GM18909 (cell line): ENCODE measurements at regions not wholly inside any gene's neighbourhood (a gene's known extent, or its start where the extent isn't known, plus 50 kb on each side); places are given as distances from the start of the nearest gene placed in this dataset.

Experiments
- ATAC-seq: cut with Tn5 transposase; IDR thresholded peaks from one replicate; pipeline ENCODE4 v1.9.1; 2021; ENCODE audit warnings: mild to moderate bottlenecking; ENCODE audit not compliant: unreplicated experiment, poor library complexity

- ATAC-seq = no peak
Measured at GRCh38 chr11:134575504-134576230, 163.6 kb upstream of the B3GAT1 start.

- no peak for ATAC-seq
Measured at GRCh38 chr11:134574947-134575346, 162.9 kb upstream of the B3GAT1 start.

GRCh38 chr11:134574425-134574824 lies 162.4 kb upstream of the B3GAT1 start:
- no peak for ATAC-seq

GRCh38 chr11:134573857-134574256 lies 161.8 kb upstream of the B3GAT1 start:
- ATAC-seq = no peak

- no peak for ATAC-seq
Measured at GRCh38 chr11:134572741-134573675, 161.0 kb upstream of the B3GAT1 start.

GRCh38 chr11:134571301-134571700 lies 159.3 kb upstream of the B3GAT1 start:
- ATAC-seq = no peak

GRCh38 chr11:134569195-134569594 lies 157.2 kb upstream of the B3GAT1 start:
- no peak for ATAC-seq

- no peak for ATAC-seq
Measured at GRCh38 chr11:134566311-134566710, 154.3 kb upstream of the B3GAT1 start.

GRCh38 chr11:134565343-134565891 lies 153.4 kb upstream of the B3GAT1 start:
- no peak for ATAC-seq

GRCh38 chr11:134564472-134565200 lies 152.6 kb upstream of the B3GAT1 start:
- ATAC-seq = no peak

GRCh38 chr11:134562941-134563471 lies 151.0 kb upstream of the B3GAT1 start:
- ATAC-seq = no peak

- ATAC-seq = no peak
Measured at GRCh38 chr11:134562196-134562595, 150.2 kb upstream of the B3GAT1 start.

GRCh38 chr11:134561331-134561720 lies 149.3 kb upstream of the B3GAT1 start:
- ATAC-seq = no peak

- ATAC-seq = no peak
Measured at GRCh38 chr11:134560566-134561330, 148.7 kb upstream of the B3GAT1 start.

GRCh38 chr11:134560066-134560465 lies 148.0 kb upstream of the B3GAT1 start:
- ATAC-seq = no peak

- ATAC-seq = no peak
Measured at GRCh38 chr11:134559602-134559962, 147.5 kb upstream of the B3GAT1 start.

- no peak for ATAC-seq
Measured at GRCh38 chr11:134558916-134559601, 147.0 kb upstream of the B3GAT1 start.

GRCh38 chr11:134558258-134558835 lies 146.3 kb upstream of the B3GAT1 start:
- ATAC-seq = no peak
